Neural progenitor cell (in vitro differentiated cells): ENCODE measurements at regions not wholly inside any gene's neighbourhood (a gene's known extent, or its start where the extent isn't known, plus 50 kb on each side); places are given as distances from the start of the nearest gene placed in this dataset.

ENCODE experiments used
- EZH2 ChIP-seq: fragments of 200-600 bp; sonication (generic); IDR thresholded peaks from 2 replicates; pipeline ENCODE4 v1.6.1; 2017; ENCODE audit warnings: antibody characterized with exemption, mild to moderate bottlenecking, moderate library complexity
- EZH2phosphoT487 ChIP-seq: fragments of 200-600 bp; sonication (generic); IDR thresholded peaks from 2 replicates; pipeline ENCODE4 v1.6.1; 2017; ENCODE audit warnings: antibody characterized with exemption
- TF ChIP-seq, protein P1 (sequence below): fragments of 200-600 bp; sonication (generic); IDR thresholded peaks from 2 replicates; pipeline ENCODE4 v1.5.1; 2017; ENCODE audit warnings: antibody characterized with exemption, mild to moderate bottlenecking

DNA sequence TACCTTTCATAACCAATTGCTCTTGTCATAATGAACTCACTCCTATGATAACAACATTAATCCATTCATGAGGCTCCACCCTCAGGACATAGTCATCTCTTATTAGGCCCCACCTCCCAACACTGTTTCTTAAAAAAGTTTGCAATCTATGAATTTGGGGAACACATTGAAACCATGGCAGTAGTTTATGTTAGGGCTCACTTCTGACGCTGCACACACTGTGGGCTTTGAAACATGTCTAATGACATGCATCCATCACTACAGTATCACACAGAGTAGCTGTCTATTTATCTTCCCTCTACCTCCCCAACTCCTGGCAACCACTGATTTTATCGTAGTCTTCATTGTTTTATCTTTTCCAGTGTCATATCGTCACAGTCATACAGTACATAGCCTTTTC, 299.8 kb downstream of the GLRX3 start:
- TF ChIP-seq, protein P1, sequence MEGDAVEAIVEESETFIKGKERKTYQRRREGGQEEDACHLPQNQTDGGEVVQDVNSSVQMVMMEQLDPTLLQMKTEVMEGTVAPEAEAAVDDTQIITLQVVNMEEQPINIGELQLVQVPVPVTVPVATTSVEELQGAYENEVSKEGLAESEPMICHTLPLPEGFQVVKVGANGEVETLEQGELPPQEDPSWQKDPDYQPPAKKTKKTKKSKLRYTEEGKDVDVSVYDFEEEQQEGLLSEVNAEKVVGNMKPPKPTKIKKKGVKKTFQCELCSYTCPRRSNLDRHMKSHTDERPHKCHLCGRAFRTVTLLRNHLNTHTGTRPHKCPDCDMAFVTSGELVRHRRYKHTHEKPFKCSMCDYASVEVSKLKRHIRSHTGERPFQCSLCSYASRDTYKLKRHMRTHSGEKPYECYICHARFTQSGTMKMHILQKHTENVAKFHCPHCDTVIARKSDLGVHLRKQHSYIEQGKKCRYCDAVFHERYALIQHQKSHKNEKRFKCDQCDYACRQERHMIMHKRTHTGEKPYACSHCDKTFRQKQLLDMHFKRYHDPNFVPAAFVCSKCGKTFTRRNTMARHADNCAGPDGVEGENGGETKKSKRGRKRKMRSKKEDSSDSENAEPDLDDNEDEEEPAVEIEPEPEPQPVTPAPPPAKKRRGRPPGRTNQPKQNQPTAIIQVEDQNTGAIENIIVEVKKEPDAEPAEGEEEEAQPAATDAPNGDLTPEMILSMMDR = no peak
- TF ChIP-seq EZH2 (no peak), EZH2phosphoT487 (no peak)
